SK-N-DZ (cell line): ENCODE measurements at regions not wholly inside any gene's neighbourhood (a gene's known extent, or its start where the extent isn't known, plus 50 kb on each side); places are given as distances from the start of the nearest gene placed in this dataset.
"Not testable (repeated sequence)": the region's sequence is repeated elsewhere in the genome, so short reads cannot be mapped to it uniquely, and the experiment has no call there.

Experiments
- DNase-seq: peaks from one replicate; pipeline ENCODE4 v3.0.0-alpha.2; 2015; ENCODE audit warnings: low spot score

GRCh38 chr2:87483093-87483680, 264.7 kb upstream of the PLGLB2 start:
- DNase-seq = not testable (repeated sequence)

GRCh38 chr2:87484363-87484762, 263.5 kb upstream of the PLGLB2 start:
- not testable (repeated sequence) for DNase-seq

GRCh38 chr2:87485455-87485854, 262.4 kb upstream of the PLGLB2 start:
- DNase-seq = not testable (repeated sequence)

GRCh38 chr2:87485884-87486283, 262.0 kb upstream of the PLGLB2 start:
- not testable (repeated sequence) for DNase-seq

GRCh38 chr2:87486413-87486812, 261.5 kb upstream of the PLGLB2 start:
- DNase-seq = not testable (repeated sequence)

DNA sequence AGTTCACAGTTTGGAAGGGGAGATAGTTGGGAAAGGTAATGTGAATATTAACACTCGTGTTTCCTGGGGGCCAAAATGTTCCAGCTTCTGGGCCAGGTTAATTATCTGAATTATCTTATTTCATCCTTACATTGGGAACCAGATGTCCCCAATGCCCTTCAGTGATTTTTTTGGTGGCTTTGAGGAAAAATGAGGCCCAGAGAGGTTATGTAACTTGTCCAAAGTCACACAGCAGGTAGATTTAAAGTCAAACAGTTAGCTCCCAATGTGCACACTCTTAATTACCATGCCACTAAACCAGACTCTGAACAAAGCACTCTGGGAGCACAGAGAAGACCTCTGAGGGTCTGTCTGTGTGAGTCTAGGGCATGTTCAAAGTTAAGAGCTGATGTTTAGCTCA, 259.9 kb upstream of the PLGLB2 start:
- not testable (repeated sequence) for DNase-seq

GRCh38 chr2:87488991-87489390, 258.9 kb upstream of the PLGLB2 start:
- not testable (repeated sequence) for DNase-seq

GRCh38 chr2:87494846-87495245, 253.0 kb upstream of the PLGLB2 start:
- DNase-seq = not testable (repeated sequence)

GRCh38 chr2:87495455-87495854, 252.4 kb upstream of the PLGLB2 start:
- not testable (repeated sequence) for DNase-seq

DNA sequence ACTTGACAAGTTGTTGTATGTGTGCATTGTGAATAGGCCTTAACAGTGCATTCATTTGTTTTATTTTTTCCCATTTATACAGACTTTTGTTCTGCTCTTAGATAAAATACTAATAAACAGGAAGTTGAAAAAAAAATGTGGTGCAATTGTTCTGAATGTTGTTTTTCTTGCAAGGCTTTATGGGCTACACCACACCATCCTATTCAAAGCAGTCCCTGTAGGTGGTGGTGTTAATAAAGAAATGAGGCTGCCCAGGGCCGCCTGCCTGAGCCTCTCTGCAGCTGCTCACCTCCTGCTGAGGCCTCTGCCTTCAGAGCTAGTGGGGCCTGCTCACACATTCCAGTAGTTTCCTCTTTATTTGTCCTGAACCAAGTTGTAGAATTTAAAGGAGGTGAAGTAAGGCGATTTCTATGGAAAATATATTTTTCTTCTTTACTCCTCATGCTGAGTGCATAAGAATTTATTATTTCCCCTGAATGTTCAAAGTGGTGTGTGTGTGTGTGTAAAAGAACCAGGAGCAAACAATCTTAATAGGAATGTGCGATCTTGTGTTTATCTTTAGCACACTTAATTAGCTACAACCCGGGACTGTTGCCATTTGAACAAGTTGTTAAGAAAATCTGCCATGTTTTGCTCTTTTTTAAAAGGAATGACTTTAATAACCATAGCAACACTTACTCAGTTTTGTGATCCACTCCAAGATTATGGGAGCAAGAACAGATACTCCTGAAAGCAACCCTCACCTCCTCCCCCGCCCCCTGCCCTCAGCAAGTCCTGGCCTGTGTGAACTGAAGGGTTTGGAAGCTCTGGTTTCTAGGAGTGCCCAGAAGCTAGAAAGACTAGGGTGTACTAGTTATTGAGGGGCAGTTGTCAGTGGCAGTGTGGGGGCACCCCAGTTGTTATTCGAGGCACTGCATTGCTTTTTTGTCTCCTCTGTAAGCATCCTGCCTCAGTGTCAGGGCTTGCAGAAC, 251.6 kb upstream of the PLGLB2 start:
- not testable (repeated sequence) for DNase-seq

DNA sequence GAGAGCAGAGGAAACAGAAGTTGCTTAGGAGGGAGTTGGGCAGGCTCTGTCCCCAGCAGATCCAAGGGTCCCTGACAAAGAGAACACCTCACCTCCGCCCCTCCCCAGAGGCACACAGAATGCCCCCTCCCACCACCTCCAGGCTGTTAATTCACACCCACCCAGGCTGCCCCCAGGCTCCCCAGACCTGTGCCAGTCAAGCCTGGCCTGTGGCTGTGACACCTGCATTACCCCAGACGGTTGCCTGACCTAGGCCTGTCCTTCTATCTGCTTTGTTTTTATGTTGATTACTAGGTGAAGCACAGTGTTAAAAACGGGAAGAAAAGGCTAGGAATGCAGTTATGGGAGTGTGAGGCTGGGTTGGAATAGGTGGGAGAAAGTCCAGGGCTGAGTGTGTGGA, 250.8 kb upstream of the PLGLB2 start:
- DNase-seq = not testable (repeated sequence)

- DNase-seq = not testable (repeated sequence)
Measured at GRCh38 chr2:87497700-87498099, 250.2 kb upstream of the PLGLB2 start.

DNA sequence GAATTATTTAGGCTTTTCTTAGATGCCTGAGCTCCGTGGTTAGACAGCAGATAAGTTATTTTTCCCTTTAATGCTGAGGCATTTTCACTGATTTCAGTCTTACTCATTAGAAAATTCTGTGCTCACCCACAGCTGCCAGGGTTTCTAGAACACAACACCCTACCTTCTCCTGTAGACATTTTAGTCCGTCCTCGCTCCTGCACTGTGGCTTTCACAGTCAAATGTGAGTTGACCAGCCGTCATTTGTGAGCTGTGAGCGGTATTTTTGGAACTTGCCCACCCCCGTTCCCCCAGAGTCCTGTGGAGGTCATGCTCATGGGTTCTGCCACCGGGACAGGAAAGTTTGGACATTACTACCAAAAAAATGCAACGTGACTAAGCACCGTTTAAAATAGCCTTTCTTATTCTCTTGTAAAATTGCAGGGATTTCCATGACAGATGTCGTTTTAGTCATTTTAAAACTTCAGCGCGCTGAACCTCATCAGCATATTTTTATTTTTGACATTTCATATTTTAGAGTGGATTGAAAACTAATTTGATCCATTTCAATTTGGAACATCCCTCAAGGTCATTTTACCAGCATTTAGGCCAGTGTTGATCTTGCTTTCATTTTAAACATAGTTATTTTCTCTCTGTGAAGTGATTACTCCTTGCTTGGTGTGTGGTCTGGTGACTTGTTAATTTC, 249.6 kb upstream of the PLGLB2 start:
- not testable (repeated sequence) for DNase-seq

DNA sequence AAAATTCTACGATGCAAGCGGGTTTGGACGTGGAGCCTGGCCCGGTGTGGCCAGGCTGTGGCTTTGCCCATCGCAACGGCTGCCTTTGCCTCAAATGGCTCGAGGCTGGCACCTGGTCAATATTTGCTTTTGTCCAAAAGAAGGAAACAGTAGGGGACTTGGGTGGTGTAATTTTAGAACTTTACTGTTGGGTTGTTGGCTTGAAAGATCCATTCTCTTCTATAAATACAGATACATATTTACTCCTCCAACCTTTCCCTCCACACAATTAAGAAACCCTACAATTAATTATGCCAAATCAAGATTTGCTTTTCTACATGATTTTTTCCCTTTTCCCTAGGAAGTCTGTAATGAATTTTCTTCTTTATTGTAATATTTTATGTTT, 249.0 kb upstream of the PLGLB2 start:
- DNase-seq = not testable (repeated sequence)

GRCh38 chr2:87499860-87500259, 248.0 kb upstream of the PLGLB2 start:
- DNase-seq = not testable (repeated sequence)

DNA sequence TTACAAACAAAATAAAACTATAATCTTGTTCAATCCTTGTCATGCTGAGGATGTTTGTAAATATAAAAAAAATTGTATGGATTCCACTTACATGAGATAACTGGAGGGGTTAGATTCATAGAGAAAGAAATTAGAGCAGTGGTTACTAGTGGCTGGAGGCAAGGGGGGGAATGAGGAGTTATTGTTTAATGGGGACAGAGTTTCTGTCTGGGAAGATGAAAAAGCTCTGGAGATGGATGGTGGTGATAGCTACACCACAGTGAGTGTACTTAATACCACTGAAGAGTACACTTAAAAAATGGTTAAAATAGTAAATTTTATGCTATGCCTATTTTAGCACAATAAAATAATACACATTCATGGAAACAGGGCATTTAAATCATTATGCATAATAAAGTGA, 247.5 kb upstream of the PLGLB2 start:
- DNase-seq = peak; percentile 6

- DNase-seq = not testable (repeated sequence)
Measured at GRCh38 chr2:87500951-87501350, 246.9 kb upstream of the PLGLB2 start.

- not testable (repeated sequence) for DNase-seq
Measured at GRCh38 chr2:87502948-87503347, 244.9 kb upstream of the PLGLB2 start.

GRCh38 chr2:87505239-87505638, 242.6 kb upstream of the PLGLB2 start:
- not testable (repeated sequence) for DNase-seq

DNA sequence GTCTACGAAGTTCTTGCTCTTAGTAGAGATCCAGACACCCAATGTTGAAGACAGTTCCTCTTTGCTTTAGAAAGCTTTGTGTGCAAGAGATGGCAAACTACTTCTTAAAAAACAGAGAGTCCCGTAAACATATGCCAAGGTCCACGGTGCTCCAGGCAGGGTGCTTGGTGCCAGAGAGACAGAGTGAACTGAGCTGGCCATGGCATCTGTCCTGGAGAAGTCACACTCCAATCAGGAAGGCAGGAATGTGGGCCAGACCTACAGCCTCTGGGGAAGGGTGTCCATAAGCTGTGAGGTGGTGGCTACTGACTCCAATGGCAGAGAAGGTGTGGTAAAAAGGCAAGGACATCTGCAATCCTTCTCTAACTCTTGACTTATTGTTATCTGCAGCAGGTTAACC, 242.0 kb upstream of the PLGLB2 start:
- DNase-seq = not testable (repeated sequence)

DNA sequence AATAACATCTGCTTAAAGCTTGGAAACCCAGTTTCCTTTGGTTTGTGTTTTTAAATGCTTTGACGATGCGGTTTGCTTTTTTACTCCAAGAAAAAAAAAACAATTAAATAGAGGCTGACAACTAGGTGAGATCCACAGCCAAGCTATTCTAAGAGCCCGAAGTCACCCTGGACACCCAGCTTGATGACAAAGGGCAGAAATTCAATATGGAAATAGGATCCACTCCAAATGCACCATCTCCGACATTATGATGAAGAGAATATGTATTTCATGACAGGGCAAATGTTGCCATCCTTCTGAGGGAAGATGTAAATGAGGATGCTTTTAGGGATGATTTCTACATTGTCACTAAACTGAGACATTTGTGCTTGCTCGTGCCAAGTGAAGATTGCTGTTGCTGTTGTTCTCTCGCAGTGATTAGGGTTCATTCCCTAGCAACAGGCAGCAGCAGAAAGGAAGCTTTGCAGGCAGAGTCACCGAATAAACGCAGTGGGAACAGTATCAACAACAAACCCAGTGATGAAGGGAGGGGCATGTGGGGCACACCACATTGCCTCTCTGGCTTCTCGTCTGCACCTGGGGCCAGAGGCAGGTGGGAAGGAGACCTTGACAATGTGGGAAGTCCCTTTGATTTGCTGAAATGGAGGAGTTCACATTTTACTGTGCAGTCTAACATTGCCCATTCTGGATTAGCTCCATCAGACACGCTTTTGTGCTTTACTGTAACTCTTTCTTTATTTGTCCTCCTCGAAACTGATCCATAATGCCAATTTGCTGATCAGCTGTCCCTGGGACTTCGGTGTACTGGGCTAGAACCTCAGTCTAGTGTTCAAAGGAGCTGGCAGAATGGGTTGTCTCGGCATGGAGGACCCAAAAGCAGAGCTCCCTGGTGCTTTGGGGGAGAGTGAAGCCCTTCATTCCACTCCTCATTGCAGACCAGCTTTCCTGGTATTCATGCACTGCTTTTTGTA, 240.2 kb upstream of the PLGLB2 start:
- not testable (repeated sequence) for DNase-seq
